ENCODE measurements at regions not wholly inside any gene's neighbourhood (a gene's known extent, or its start where the extent isn't known, plus 50 kb on each side); places are given as distances from the start of the nearest gene placed in this dataset.

GRCh38 chr1:30377230-30378002 lies 346.0 kb downstream of the MATN1 start:
- no peak overlapping the region for H3K27ac ChIP-seq (ENCODE audit: low read depth in 1 of 2, low read length in 2 of 2)
- H3K27me3 ChIP-seq (ENCODE audit: control insufficient read depth in 4 of 4, insufficient read depth in 4 of 4, low read length in 3 of 4), result no peaks in the 10 kb centered on the region
- H3K9ac ChIP-seq (ENCODE audit: low read depth in 1 of 2, low read length in 2 of 2), result no peak overlapping the region
- no peaks in the 10 kb centered on the region for H3K4me1 ChIP-seq (ENCODE audit: control insufficient read depth in 4 of 4, insufficient read depth in 4 of 4, low read length in 3 of 4)
- whole genome bisulfite sequencing, result 67% methylated on average over 11 of the region's 11 CpGs
- H3K36me3 ChIP-seq (ENCODE audit: control insufficient read depth in 4 of 4, insufficient read depth in 3 of 4, low read depth in 1 of 4, low read length in 3 of 4), result no peaks in the 10 kb centered on the region
- no peaks in the 10 kb centered on the region for H3K9me3 ChIP-seq (ENCODE audit: control insufficient read depth in 4 of 4, low read length in 3 of 4)
- no peak overlapping the region for H3K4me3 ChIP-seq (ENCODE audit: low read depth in 1 of 3, low read length in 3 of 3)
- TF ChIP-seq HNF4G (IDR thresholded peaks at IDR 0.05), result no peak
- TF ChIP-seq, protein P1, sequence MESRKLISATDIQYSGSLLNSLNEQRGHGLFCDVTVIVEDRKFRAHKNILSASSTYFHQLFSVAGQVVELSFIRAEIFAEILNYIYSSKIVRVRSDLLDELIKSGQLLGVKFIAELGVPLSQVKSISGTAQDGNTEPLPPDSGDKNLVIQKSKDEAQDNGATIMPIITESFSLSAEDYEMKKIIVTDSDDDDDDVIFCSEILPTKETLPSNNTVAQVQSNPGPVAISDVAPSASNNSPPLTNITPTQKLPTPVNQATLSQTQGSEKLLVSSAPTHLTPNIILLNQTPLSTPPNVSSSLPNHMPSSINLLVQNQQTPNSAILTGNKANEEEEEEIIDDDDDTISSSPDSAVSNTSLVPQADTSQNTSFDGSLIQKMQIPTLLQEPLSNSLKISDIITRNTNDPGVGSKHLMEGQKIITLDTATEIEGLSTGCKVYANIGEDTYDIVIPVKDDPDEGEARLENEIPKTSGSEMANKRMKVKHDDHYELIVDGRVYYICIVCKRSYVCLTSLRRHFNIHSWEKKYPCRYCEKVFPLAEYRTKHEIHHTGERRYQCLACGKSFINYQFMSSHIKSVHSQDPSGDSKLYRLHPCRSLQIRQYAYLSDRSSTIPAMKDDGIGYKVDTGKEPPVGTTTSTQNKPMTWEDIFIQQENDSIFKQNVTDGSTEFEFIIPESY (IDR thresholded peaks at IDR 0.05), result no peak
- TF ChIP-seq, protein P2, sequence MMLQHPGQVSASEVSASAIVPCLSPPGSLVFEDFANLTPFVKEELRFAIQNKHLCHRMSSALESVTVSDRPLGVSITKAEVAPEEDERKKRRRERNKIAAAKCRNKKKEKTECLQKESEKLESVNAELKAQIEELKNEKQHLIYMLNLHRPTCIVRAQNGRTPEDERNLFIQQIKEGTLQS (IDR thresholded peaks at IDR 0.05), result no peak
- TF ChIP-seq, protein P3, sequence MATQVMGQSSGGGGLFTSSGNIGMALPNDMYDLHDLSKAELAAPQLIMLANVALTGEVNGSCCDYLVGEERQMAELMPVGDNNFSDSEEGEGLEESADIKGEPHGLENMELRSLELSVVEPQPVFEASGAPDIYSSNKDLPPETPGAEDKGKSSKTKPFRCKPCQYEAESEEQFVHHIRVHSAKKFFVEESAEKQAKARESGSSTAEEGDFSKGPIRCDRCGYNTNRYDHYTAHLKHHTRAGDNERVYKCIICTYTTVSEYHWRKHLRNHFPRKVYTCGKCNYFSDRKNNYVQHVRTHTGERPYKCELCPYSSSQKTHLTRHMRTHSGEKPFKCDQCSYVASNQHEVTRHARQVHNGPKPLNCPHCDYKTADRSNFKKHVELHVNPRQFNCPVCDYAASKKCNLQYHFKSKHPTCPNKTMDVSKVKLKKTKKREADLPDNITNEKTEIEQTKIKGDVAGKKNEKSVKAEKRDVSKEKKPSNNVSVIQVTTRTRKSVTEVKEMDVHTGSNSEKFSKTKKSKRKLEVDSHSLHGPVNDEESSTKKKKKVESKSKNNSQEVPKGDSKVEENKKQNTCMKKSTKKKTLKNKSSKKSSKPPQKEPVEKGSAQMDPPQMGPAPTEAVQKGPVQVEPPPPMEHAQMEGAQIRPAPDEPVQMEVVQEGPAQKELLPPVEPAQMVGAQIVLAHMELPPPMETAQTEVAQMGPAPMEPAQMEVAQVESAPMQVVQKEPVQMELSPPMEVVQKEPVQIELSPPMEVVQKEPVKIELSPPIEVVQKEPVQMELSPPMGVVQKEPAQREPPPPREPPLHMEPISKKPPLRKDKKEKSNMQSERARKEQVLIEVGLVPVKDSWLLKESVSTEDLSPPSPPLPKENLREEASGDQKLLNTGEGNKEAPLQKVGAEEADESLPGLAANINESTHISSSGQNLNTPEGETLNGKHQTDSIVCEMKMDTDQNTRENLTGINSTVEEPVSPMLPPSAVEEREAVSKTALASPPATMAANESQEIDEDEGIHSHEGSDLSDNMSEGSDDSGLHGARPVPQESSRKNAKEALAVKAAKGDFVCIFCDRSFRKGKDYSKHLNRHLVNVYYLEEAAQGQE (IDR thresholded peaks at IDR 0.05), result no peak
- TF ChIP-seq JUND (IDR thresholded peaks at IDR 0.05), result no peak
- no peak for TF ChIP-seq NR2F2 (IDR thresholded peaks at IDR 0.05)
- TF ChIP-seq HNF4A (conservative IDR thresholded peaks at IDR 0.05), result no peak
- TF ChIP-seq GABPA (IDR thresholded peaks at IDR 0.05 in 1 of 2, conservative IDR thresholded peaks at IDR 0.05 in 1 of 2), result no peak
- no peak for TF ChIP-seq SP1 (IDR thresholded peaks at IDR 0.05)
- no peak for TF ChIP-seq TAF1 (conservative IDR thresholded peaks at IDR 0.05)
- no peak for TF ChIP-seq RXRA (IDR thresholded peaks at IDR 0.05)
- no peak for TF ChIP-seq EGR1 (IDR thresholded peaks at IDR 0.05; ENCODE audit: low read depth in 2 of 2)
- no peak for DNase-seq (ENCODE audit: low spot score)

DNA sequence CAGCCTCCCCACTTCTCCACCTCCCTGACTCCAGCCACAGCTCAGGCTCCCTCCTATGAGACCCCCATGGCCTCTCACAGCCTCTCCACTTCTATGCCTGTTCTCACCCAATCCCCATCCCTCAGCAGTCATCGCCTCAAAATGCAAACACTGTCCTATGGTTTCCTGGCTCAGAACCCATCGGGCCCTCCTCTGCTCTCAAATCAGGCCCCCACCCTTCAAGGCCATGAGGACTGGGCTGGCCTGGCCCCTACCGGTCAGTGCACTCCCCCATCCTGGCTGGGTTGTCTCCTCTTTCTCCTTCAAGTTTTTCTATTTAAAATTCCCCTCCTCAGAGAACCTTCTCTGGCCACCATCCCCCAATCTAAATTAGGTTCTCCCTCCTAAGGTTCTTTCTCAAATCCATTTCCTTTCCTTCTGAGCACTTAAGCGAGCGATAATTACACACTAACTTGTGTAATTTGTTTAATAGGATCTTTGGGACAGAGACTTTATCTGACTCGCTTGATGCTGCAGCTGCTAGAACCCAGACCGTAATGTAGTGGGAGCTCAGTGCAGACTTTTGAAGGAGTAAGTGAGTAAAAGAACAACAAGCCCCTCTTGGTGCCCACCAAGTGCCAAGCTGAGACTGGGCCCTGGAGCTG lies 347.2 kb downstream of the MATN1 start:
- TF ChIP-seq, protein P1 (IDR thresholded peaks at IDR 0.05), result no peak
- no peak for TF ChIP-seq SP1 (IDR thresholded peaks at IDR 0.05)
- TF ChIP-seq, protein P2 (IDR thresholded peaks at IDR 0.05), result no peak
- TF ChIP-seq, protein P3 (IDR thresholded peaks at IDR 0.05), result no peak
- TF ChIP-seq TAF1 (conservative IDR thresholded peaks at IDR 0.05), result no peak
- Histone ChIP-seq H3K9me3 (ENCODE audit: control insufficient read depth in 4 of 4, low read length in 3 of 4) (no peaks in the 10 kb centered on the region), H3K9ac (ENCODE audit: low read depth in 1 of 2, low read length in 2 of 2) (no peak overlapping the region), H3K36me3 (ENCODE audit: control insufficient read depth in 4 of 4, insufficient read depth in 3 of 4, low read depth in 1 of 4, low read length in 3 of 4) (no peaks in the 10 kb centered on the region), H3K4me3 (ENCODE audit: low read depth in 1 of 3, low read length in 3 of 3) (no peak overlapping the region), H3K4me1 (ENCODE audit: control insufficient read depth in 4 of 4, insufficient read depth in 4 of 4, low read length in 3 of 4) (no peaks in the 10 kb centered on the region), H3K27ac (ENCODE audit: low read depth in 1 of 2, low read length in 2 of 2) (no peak overlapping the region), H3K27me3 (ENCODE audit: control insufficient read depth in 4 of 4, insufficient read depth in 4 of 4, low read length in 3 of 4) (no peaks in the 10 kb centered on the region)
- WGBS, result 67% methylated on average over 7 of the region's 7 CpGs
- no peak for DNase-seq (ENCODE audit: low spot score)
